MCF 10A (cell line): ENCODE measurements at regions not wholly inside any gene's neighbourhood (a gene's known extent, or its start where the extent isn't known, plus 50 kb on each side); places are given as distances from the start of the nearest gene placed in this dataset.

Experiments used
- BruUV-seq: library from RNA; stranded (reverse); fragments of 400-500 nt; replicated peaks from 2 replicates; lab custom pipeline; 2021; lab: Mats Ljungman, UMichigan
- CTCF ChIA-PET: fragments of 300-600 bp; sonication (Branson Sonifier 250); formaldehyde crosslinking; extraction: SDS; loops from one replicate; lab custom pipeline; 2021; ENCODE audit warnings: antibody characterized with exemption, inconsistent platforms; lab: Yijun Ruan, JAX
- POLR2A ChIA-PET: fragments of 300-600, 350-650 bp; sonication (Branson Sonifier 250); formaldehyde crosslinking; extraction: SDS; loops from one replicate; lab custom pipeline; 2020; ENCODE audit warnings: antibody characterized with exemption, inconsistent platforms; lab: Yijun Ruan, JAX
- DNase-seq: peaks from one replicate; pipeline ENCODE4 v3.0.0-alpha.2; 2018; ENCODE audit not compliant: unreplicated experiment
- H3K27ac Mint-ChIP-seq: one replicate; pipeline ENCODE4 v1.8.0; 2022; ENCODE audit warnings: mild to moderate bottlenecking, low read depth, mixed read lengths; ENCODE audit not compliant: unreplicated experiment
- H3K27me3 Mint-ChIP-seq: one replicate; pipeline ENCODE4 v1.8.0; 2022; ENCODE audit warnings: mixed read lengths; ENCODE audit not compliant: insufficient read depth, unreplicated experiment
- H3K36me3 Mint-ChIP-seq: one replicate; pipeline ENCODE4 v1.8.0; 2022; ENCODE audit warnings: mild to moderate bottlenecking, moderate library complexity, mixed read lengths; ENCODE audit not compliant: insufficient read depth, unreplicated experiment
- H3K4me1 Mint-ChIP-seq: one replicate; pipeline ENCODE4 v1.8.0; 2022; ENCODE audit warnings: mixed read lengths; ENCODE audit not compliant: insufficient read depth, unreplicated experiment
- H3K4me3 Mint-ChIP-seq: one replicate; pipeline ENCODE4 v1.8.0; 2022; ENCODE audit warnings: mild to moderate bottlenecking, moderate library complexity, mixed read lengths; ENCODE audit not compliant: unreplicated experiment
- H3K9me3 Mint-ChIP-seq: one replicate; pipeline ENCODE4 v1.8.0; 2022; ENCODE audit warnings: mixed read lengths; ENCODE audit not compliant: unreplicated experiment
- intact Hi-C: fragments of 100-400 bp; cut with micrococcal nuclease; formaldehyde crosslinking; loops from 2 replicates; pipeline ENCODE4 v1.14.1; 2022
- TF ChIP-seq, protein P1 (sequence below): fragments of 200-600 bp; IDR thresholded peaks from one replicate; pipeline ENCODE4 v1.8.0; 2022; ENCODE audit warnings: antibody characterized with exemption, mild to moderate bottlenecking; ENCODE audit not compliant: unreplicated experiment

DNA sequence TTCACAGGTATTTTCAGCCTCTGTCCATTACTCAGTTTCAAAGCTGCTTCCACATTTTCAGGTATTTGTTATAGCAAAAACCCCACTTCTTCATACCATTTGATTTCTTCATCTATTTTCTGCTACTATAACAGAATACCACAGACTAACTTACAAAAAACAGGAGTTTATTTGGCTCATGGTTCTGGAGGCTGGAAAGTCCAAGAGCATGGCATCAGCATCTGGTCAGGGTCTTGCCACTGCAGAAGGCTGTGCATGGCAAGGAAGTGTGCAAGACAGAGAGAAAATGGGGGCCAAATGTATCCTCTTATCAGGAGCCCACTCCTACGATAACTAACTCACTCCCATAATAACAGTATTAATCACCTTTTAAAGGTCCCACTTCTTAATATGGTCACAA, 82.8 kb upstream of the FOXA2 start:
- Mint-ChIP-seq H3K27ac (no peak overlapping the region), H3K9me3 (peaks cover 10% of the 10 kb centered on the region), H3K4me1 (no peaks in the 10 kb centered on the region), H3K4me3 (no peak overlapping the region), H3K27me3 (peaks cover 14% of the 10 kb centered on the region), H3K36me3 (no peaks in the 10 kb centered on the region)
- CTCF ChIA-PET: interaction anchor here (1.1 to 3.0 kb wide), 2 partner anchors 17 to 80 kb away, joined by 3 to 28 read pairs; no protein-coding TSS in a partner anchor
- intact Hi-C loops: no loop called here
- DNase-seq: no peak
- no TSS peak for BruUV-seq
- TF ChIP-seq, protein P1, sequence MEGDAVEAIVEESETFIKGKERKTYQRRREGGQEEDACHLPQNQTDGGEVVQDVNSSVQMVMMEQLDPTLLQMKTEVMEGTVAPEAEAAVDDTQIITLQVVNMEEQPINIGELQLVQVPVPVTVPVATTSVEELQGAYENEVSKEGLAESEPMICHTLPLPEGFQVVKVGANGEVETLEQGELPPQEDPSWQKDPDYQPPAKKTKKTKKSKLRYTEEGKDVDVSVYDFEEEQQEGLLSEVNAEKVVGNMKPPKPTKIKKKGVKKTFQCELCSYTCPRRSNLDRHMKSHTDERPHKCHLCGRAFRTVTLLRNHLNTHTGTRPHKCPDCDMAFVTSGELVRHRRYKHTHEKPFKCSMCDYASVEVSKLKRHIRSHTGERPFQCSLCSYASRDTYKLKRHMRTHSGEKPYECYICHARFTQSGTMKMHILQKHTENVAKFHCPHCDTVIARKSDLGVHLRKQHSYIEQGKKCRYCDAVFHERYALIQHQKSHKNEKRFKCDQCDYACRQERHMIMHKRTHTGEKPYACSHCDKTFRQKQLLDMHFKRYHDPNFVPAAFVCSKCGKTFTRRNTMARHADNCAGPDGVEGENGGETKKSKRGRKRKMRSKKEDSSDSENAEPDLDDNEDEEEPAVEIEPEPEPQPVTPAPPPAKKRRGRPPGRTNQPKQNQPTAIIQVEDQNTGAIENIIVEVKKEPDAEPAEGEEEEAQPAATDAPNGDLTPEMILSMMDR: no peak
- POLR2A ChIA-PET: no interaction called here

DNA sequence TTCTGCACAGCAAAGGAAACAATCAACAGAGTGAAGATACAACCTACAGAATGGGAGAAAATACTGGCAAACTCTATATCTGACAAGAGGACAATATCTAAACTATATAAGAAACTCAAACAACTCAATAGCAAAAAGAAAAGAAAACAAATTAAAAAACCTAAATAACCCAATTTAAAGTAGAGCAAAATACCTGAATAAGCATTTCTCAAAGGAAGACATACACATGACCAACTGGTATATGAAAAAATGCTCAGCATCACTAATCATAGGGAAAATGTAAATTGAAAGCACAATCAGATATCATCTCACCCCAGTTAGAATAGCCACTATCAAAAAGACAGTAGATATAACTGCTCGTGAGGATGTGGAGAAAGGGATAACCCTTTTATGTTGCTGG, 87.8 kb upstream of the FOXA2 start:
- intact Hi-C loops: no loop called here
- TF ChIP-seq, protein P1: no peak
- H3K4me1 Mint-ChIP-seq: no peaks in the 10 kb centered on the region
- ChIA-PET POLR2A (interaction anchor here (0.7 kb wide), 1 partner anchor 537 kb away, joined by 3 read pairs; no protein-coding TSS in a partner anchor), CTCF (interaction anchor here (0.6 to 2.2 kb wide), 3 partner anchors 8 to 336 kb away, joined by 3 to 13 read pairs (median 7); no protein-coding TSS in a partner anchor)
- H3K4me3 Mint-ChIP-seq: no peak overlapping the region
- no peak for DNase-seq
- no peaks in the 10 kb centered on the region for H3K27me3 Mint-ChIP-seq
- no peak overlapping the region for H3K27ac Mint-ChIP-seq
- peaks cover 10% of the 10 kb centered on the region for H3K9me3 Mint-ChIP-seq
- no peaks in the 10 kb centered on the region for H3K36me3 Mint-ChIP-seq
- no TSS peak for BruUV-seq

GRCh38 chr20:22673467-22673866, 89.1 kb upstream of the FOXA2 start:
- POLR2A ChIA-PET: no interaction called here
- Mint-ChIP-seq H3K9me3 (peaks cover 10% of the 10 kb centered on the region), H3K4me3 (no peak overlapping the region), H3K4me1 (no peaks in the 10 kb centered on the region), H3K36me3 (no peaks in the 10 kb centered on the region), H3K27ac (no peak overlapping the region), H3K27me3 (no peaks in the 10 kb centered on the region)
- intact Hi-C loops: no loop called here
- DNase-seq: no peak
- BruUV-seq: no TSS peak
- CTCF ChIA-PET: interaction anchor here (0.6 kb wide), 1 partner anchor 888 kb away, joined by 3 read pairs; no protein-coding TSS in a partner anchor
- TF ChIP-seq, protein P1: no peak

DNA sequence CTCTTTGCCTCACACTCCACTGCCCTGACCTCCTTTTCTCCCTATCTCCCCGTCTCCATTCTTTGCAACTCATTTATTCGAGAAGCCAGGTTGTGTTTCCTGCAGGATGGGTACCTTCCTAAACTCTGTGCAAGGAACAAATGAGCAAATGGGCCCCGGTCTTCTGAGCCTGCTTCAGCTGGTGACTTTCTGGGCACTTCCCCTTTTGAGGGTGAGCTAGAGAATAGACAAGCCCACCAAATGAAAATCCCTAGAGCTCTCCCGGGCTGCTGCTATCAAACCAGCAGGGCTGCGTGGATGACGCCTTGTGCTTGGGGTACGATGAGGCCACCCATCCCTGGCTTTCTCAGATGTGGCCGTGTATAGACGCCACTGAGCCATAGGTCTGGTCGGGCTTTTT, 91.0 kb upstream of the FOXA2 start:
- Mint-ChIP-seq H3K27ac (no peak overlapping the region), H3K36me3 (no peaks in the 10 kb centered on the region), H3K27me3 (no peaks in the 10 kb centered on the region), H3K9me3 (no peaks in the 10 kb centered on the region), H3K4me3 (no peak overlapping the region), H3K4me1 (no peaks in the 10 kb centered on the region)
- no TSS peak for BruUV-seq
- POLR2A ChIA-PET: no interaction called here
- intact Hi-C loops: no loop called here
- CTCF ChIA-PET: interaction anchor here (0.9 to 24.5 kb wide), 5 partner anchors 8 to 341 kb away, joined by 3 to 549 read pairs (median 4); no protein-coding TSS in a partner anchor
- DNase-seq: no peak
- TF ChIP-seq, protein P1: no peak
